IMR-90 (cell line): ENCODE measurements at regions not wholly inside any gene's neighbourhood (a gene's known extent, or its start where the extent isn't known, plus 50 kb on each side); places are given as distances from the start of the nearest gene placed in this dataset.

Experiments
- ATAC-seq: fragments of 200-7000 bp; cut with Tn5 transposase; 2 replicates; pipeline ENCODE4 v1.9.1; 2020; ENCODE audit warnings: low read depth, mild to moderate bottlenecking, moderate library complexity
- BruUV-seq: library from RNA; stranded (reverse); fragments of 400-500 nt; replicated peaks from 2 replicates; lab custom pipeline; 2021; lab: Mats Ljungman, UMichigan
- CTCF ChIA-PET: fragments of 300-600 bp; formaldehyde crosslinking; extraction: SDS; loops from one replicate; lab custom pipeline; 2021; ENCODE audit warnings: antibody characterized with exemption; lab: Yijun Ruan, JAX
- POLR2A ChIA-PET: fragments of 300-600 bp; sonication (Branson Sonifier 250); formaldehyde crosslinking; loops from one replicate; lab custom pipeline; 2022; ENCODE audit warnings: antibody characterized with exemption; ENCODE audit not compliant: unreplicated experiment; lab: Charles Lee
- DNase-seq: peaks from one replicate; pipeline ENCODE4 v3.0.0; 2013
- H2AFZ ChIP-seq: replicated peaks from 2 replicates; pipeline ENCODE3; 2013; ENCODE audit warnings: low read length, mild to moderate bottlenecking; ENCODE audit not compliant: poor library complexity
- H2AK5ac ChIP-seq: 2 replicates; pipeline ENCODE4 v1.6.1; 2013; ENCODE audit warnings: low read depth, low read length, inconsistent platforms
- H2AK9ac ChIP-seq: replicated peaks from 2 replicates; pipeline ENCODE3; 2013; ENCODE audit warnings: mild to moderate bottlenecking, low read depth, low read length, moderate library complexity; ENCODE audit not compliant: poor library complexity
- H2BK120ac ChIP-seq: 2 replicates; pipeline ENCODE4 v1.6.1; 2013; ENCODE audit warnings: low read depth, low read length, inconsistent platforms
- H2BK15ac ChIP-seq: 3 replicates; pipeline ENCODE4 v1.6.1; 2013; ENCODE audit warnings: low read depth, low read length, inconsistent platforms
- H2BK20ac ChIP-seq: 2 replicates; pipeline ENCODE4 v1.6.1; 2013; ENCODE audit warnings: low read depth, mild to moderate bottlenecking, inconsistent platforms, low read length, moderate library complexity
- H2BK5ac ChIP-seq: 2 replicates; pipeline ENCODE4 v1.6.1; 2013; ENCODE audit warnings: mild to moderate bottlenecking, low read depth, low read length, inconsistent platforms; ENCODE audit not compliant: poor library complexity, severe bottlenecking
- H3K14ac ChIP-seq: replicated peaks from 2 replicates; pipeline ENCODE4 v1.6.1; 2013; ENCODE audit warnings: low read depth, low read length, inconsistent platforms
- H3K18ac ChIP-seq: 2 replicates; pipeline ENCODE4 v1.6.1; 2013; ENCODE audit warnings: low read depth, low read length, control low read depth
- H3K23ac ChIP-seq: 2 replicates; pipeline ENCODE4 v1.6.1; 2013; ENCODE audit warnings: low read depth, low read length, inconsistent platforms
- H3K27ac ChIP-seq: 2 replicates; pipeline ENCODE4 v1.5.1; 2013; ENCODE audit warnings: mild to moderate bottlenecking, control low read depth, low read length; ENCODE audit not compliant: insufficient read depth
- H3K27me3 ChIP-seq: 2 replicates; pipeline ENCODE4 v1.6.1; 2013; ENCODE audit warnings: low read length; ENCODE audit not compliant: control insufficient read depth, insufficient read depth
- H3K36me3 ChIP-seq: 2 replicates; pipeline ENCODE4 v1.6.1; 2013; ENCODE audit warnings: low read length, mixed read lengths; ENCODE audit not compliant: control insufficient read depth, insufficient read depth
- H3K4ac ChIP-seq: 2 replicates; pipeline ENCODE4 v1.6.1; 2013; ENCODE audit warnings: low read depth, low read length, inconsistent platforms
- H3K4me1 ChIP-seq: 2 replicates; pipeline ENCODE4 v1.6.1; 2013; ENCODE audit warnings: low read length, mixed read lengths; ENCODE audit not compliant: control insufficient read depth, insufficient read depth
- H3K4me2 ChIP-seq: 2 replicates; pipeline ENCODE4 v1.6.1; 2013; ENCODE audit warnings: low read depth, mild to moderate bottlenecking, control low read depth, low read length, moderate library complexity
- H3K4me3 ChIP-seq: 2 replicates; pipeline ENCODE4 v1.5.1; 2013; ENCODE audit warnings: low read depth, mild to moderate bottlenecking, control low read depth, low read length, moderate library complexity; ENCODE audit not compliant: insufficient read depth
- H3K56ac ChIP-seq: 2 replicates; pipeline ENCODE4 v1.6.1; 2013; ENCODE audit warnings: low read length, inconsistent platforms; ENCODE audit not compliant: insufficient read depth; ENCODE audit errors: extremely low read depth
- H3K79me1 ChIP-seq, 2 experiments: 2 replicates each; pipeline ENCODE4 v1.6.1; 2013; ENCODE audit warnings: low read length in 2 of 2, inconsistent platforms in 1 of 2, low read depth in 1 of 2
- H3K9ac ChIP-seq: 2 replicates; pipeline ENCODE4 v1.6.1; 2013; ENCODE audit warnings: low read depth, low read length, control low read depth
- H3K9me1 ChIP-seq: 2 replicates; pipeline ENCODE4 v1.6.1; 2013; ENCODE audit warnings: low read length, inconsistent platforms; ENCODE audit not compliant: insufficient read depth
- H3K9me3 ChIP-seq: 2 replicates; pipeline ENCODE4 v1.6.1; 2013; ENCODE audit warnings: low read length; ENCODE audit not compliant: control insufficient read depth, insufficient read depth
- H4K20me1 ChIP-seq: 2 replicates; pipeline ENCODE4 v1.6.1; 2013; ENCODE audit warnings: low read length, inconsistent platforms; ENCODE audit not compliant: insufficient read depth
- H4K5ac ChIP-seq: 2 replicates; pipeline ENCODE4 v1.6.1; 2013; ENCODE audit warnings: mild to moderate bottlenecking, low read depth, low read length, control low read depth
- H4K8ac ChIP-seq, 2 experiments: 2 replicates each; pipeline ENCODE4 v1.6.1; 2013; ENCODE audit warnings: low read depth in 2 of 2, low read length in 2 of 2, control low read depth in 1 of 2, inconsistent platforms in 1 of 2
- H4K91ac ChIP-seq: 2 replicates; pipeline ENCODE4 v1.6.1; 2013; ENCODE audit warnings: low read depth, low read length, inconsistent platforms; ENCODE audit not compliant: insufficient read depth
- BHLHE40 ChIP-seq: fragments of 150-350 bp; IDR thresholded peaks from 2 replicates; pipeline ENCODE4 v1.6.1; 2016; ENCODE audit warnings: mild to moderate bottlenecking, low read depth, low read length
- CEBPB ChIP-seq: IDR thresholded peaks from 2 replicates; pipeline ENCODE4 v1.6.1; 2012; ENCODE audit warnings: low read depth, low read length, improper control_type of control experiment
- CHD1 ChIP-seq: IDR thresholded peaks from 2 replicates; pipeline ENCODE4 v1.6.1; 2012; ENCODE audit warnings: low read depth, low read length, improper control_type of control experiment
- CTCF ChIP-seq: conservative IDR thresholded peaks from 2 replicates; pipeline ENCODE4 v1.5.1; 2012; ENCODE audit warnings: mild to moderate bottlenecking, low read depth, low read length, improper control_type of control experiment
- ELK1 ChIP-seq: fragments of 150-350 bp; IDR thresholded peaks from 2 replicates; pipeline ENCODE4 v1.6.1; 2016; ENCODE audit warnings: low read depth, mild to moderate bottlenecking, low read length, moderate library complexity, borderline replicate concordance
- FOS ChIP-seq: fragments of 150-350 bp; IDR thresholded peaks from 2 replicates; pipeline ENCODE4 v1.6.1; 2016; ENCODE audit warnings: low read depth, low read length
- MAFK ChIP-seq: IDR thresholded peaks from 2 replicates; pipeline ENCODE4 v1.6.1; 2012; ENCODE audit warnings: low read depth, low read length, improper control_type of control experiment
- MAZ ChIP-seq: IDR thresholded peaks from 2 replicates; pipeline ENCODE4 v1.6.1; 2012; ENCODE audit warnings: low read depth, mild to moderate bottlenecking, low read length, improper control_type of control experiment, moderate library complexity, borderline replicate concordance
- MXI1 ChIP-seq: IDR thresholded peaks from 2 replicates; pipeline ENCODE4 v1.6.1; 2012; ENCODE audit warnings: low read depth, mild to moderate bottlenecking, low read length, moderate library complexity, borderline replicate concordance
- NFE2L2 ChIP-seq: fragments of 150-350 bp; IDR thresholded peaks from 2 replicates; pipeline ENCODE4 v1.6.1; 2016; ENCODE audit warnings: low read depth, mild to moderate bottlenecking, low read length
- POLR2A ChIP-seq: IDR thresholded peaks from 2 replicates; pipeline ENCODE4 v1.6.1; 2012; ENCODE audit warnings: mild to moderate bottlenecking, low read depth, low read length
- RAD21 ChIP-seq: IDR thresholded peaks from 2 replicates; pipeline ENCODE4 v1.6.1; 2012; ENCODE audit warnings: low read length, improper control_type of control experiment
- RCOR1 ChIP-seq: IDR thresholded peaks from 2 replicates; pipeline ENCODE4 v1.6.1; 2012; ENCODE audit warnings: mild to moderate bottlenecking, low read length, improper control_type of control experiment; ENCODE audit not compliant: insufficient replicate concordance
- RFX5 ChIP-seq: IDR thresholded peaks from 2 replicates; pipeline ENCODE4 v1.8.0; 2012; ENCODE audit warnings: low read depth, mild to moderate bottlenecking, low read length, moderate library complexity
- SMC3 ChIP-seq: fragments of 150-350 bp; IDR thresholded peaks from 2 replicates; pipeline ENCODE4 v1.6.1; 2016; ENCODE audit warnings: low read depth, mild to moderate bottlenecking, antibody characterized with exemption, low read length, moderate library complexity
- USF2 ChIP-seq: fragments of 150-350 bp; IDR thresholded peaks from 2 replicates; pipeline ENCODE4 v1.6.1; 2017; ENCODE audit warnings: mild to moderate bottlenecking, antibody characterized with exemption, low read length, low read depth
- WGBS, 2 experiments: methylation state at CpG; one replicate each; pipeline versions ENCODE4 v1.1.5 to v1.1.7; 2013; ENCODE audit warnings: missing lambda C conversion rate in 2 of 2; ENCODE audit not compliant: insufficient read length in 1 of 2; ENCODE audit errors: extremely low coverage in 2 of 2; 5-methylcytosine and 5-hydroxymethylcytosine counted together
- dilution Hi-C: fragments of 300-500 bp; cut with HindIII; formaldehyde crosslinking; loops from one replicate; pipeline ENCODE4 v1.14.3; 2018; ENCODE audit warnings: low sequenced_read_pairs; ENCODE audit not compliant: unreplicated experiment
- in situ Hi-C: fragments of 300-500 bp; cut with MboI; formaldehyde crosslinking; loops from 3 replicates; pipeline ENCODE4 v1.14.3; 2019; ENCODE audit warnings: low sequenced_read_pairs, inconsistent platforms, mixed read lengths
- intact Hi-C: fragments of 100-400 bp; cut with micrococcal nuclease; formaldehyde crosslinking; loops from 2 replicates; pipeline ENCODE4 v1.10.0; 2022

- Histone ChIP-seq H3K79me1 (no peaks in the 10 kb centered on the region), H3K4me1 (no peaks in the 10 kb centered on the region), H3K56ac (no peak overlapping the region), H4K91ac (no peak overlapping the region), H3K27ac (no peak overlapping the region), H3K14ac (no peak overlapping the region), H2BK20ac (no peak overlapping the region), H3K4me2 (no peak overlapping the region), H3K4ac (no peak overlapping the region), H3K18ac (no peak overlapping the region), H3K9me3 (no peaks in the 10 kb centered on the region), H2BK5ac (no peak overlapping the region), H4K20me1 (no peaks in the 10 kb centered on the region), H3K4me3 (no peak overlapping the region), H3K36me3 (no peaks in the 10 kb centered on the region), H3K27me3 (no peaks in the 10 kb centered on the region), H2AK5ac (no peak overlapping the region), H2AK9ac (no peak overlapping the region), H2BK120ac (no peak overlapping the region), H2AFZ (no peak overlapping the region), H3K9me1 (no peaks in the 10 kb centered on the region), H4K5ac (no peak overlapping the region), H3K9ac (no peak overlapping the region), H4K8ac (no peak overlapping the region), H3K23ac (no peak overlapping the region), H2BK15ac (no peak overlapping the region)
- in situ Hi-C loops (no loop called here), dilution Hi-C loops (no loop called here), intact Hi-C loops (no loop called here)
- CTCF ChIA-PET, result no interaction called here
- DNase-seq, result no peak
- WGBS, 2 experiments, result no CpG with 5 or more reads among the region's 2 CpGs
- TF ChIP-seq RCOR1 (no peak), NFE2L2 (no peak), MAFK (no peak), BHLHE40 (no peak), CHD1 (no peak), ELK1 (no peak), RAD21 (no peak), MAZ (no peak), RFX5 (no peak), SMC3 (no peak), CTCF (no peak), CEBPB (no peak), MXI1 (no peak), FOS (no peak), USF2 (no peak), POLR2A (no peak)
- ATAC-seq, result no peak
- BruUV-seq, result no TSS peak
- POLR2A ChIA-PET, result no interaction called here
These were observed 419.5 kb upstream of the ACTBL2 start for GRCh38 chr5:57902095-57902494.
